B cell (primary cell): ENCODE measurements at regions not wholly inside any gene's neighbourhood (a gene's known extent, or its start where the extent isn't known, plus 50 kb on each side); places are given as distances from the start of the nearest gene placed in this dataset.

ENCODE experiments used
- ATAC-seq: fragments of 200-7000 bp; cut with Tn5 transposase; one replicate; pipeline ENCODE4 v1.10.0; 2021; ENCODE audit warnings: low read depth, mild to moderate bottlenecking, moderate number of reproducible peaks, moderate library complexity
- CTCF ChIA-PET: fragments of 350-600 bp; sonication (Branson Sonifier 250); formaldehyde crosslinking; loops from one replicate; lab custom pipeline; 2021; ENCODE audit warnings: antibody characterized with exemption, inconsistent platforms; lab: Charles Lee
- POLR2A ChIA-PET: fragments of 350-600 bp; sonication (Branson Sonifier 250); formaldehyde crosslinking; loops from one replicate; lab custom pipeline; 2021; ENCODE audit warnings: antibody characterized with exemption; lab: Charles Lee
- DNase-seq: peaks from one replicate; pipeline ENCODE4 v3.0.0; 2013
- H2AFZ ChIP-seq: 2 replicates; pipeline ENCODE4 v1.6.1; 2012; ENCODE audit warnings: mild to moderate bottlenecking, low read depth, low read length; ENCODE audit not compliant: insufficient read depth, poor library complexity, severe bottlenecking
- H3K27ac ChIP-seq, 2 donors: 1 replicate in 1 of 2; 2 replicates in 1 of 2; pipeline ENCODE4 v1.5.1; 2012 to 2013; ENCODE audit warnings: low read length in 2 of 2, mild to moderate bottlenecking in 2 of 2, moderate library complexity in 1 of 2
- H3K27me3 ChIP-seq, 4 experiments: fragments of 200-600 bp in 1 of 4; sonication (generic) in 1 of 4; replicated peaks in 1 of 4; 1 replicate in 2 of 4; 2 replicates in 2 of 4; pipeline versions ENCODE4 v1.6.1 to v1.7.0; 2013 to 2016; ENCODE audit warnings: low read length in 3 of 4, mild to moderate bottlenecking in 2 of 4, mixed read lengths in 1 of 4, moderate library complexity in 1 of 4; ENCODE audit not compliant: insufficient read depth in 4 of 4, control insufficient read depth in 3 of 4; ENCODE audit errors: control extremely low read depth in 1 of 4
- H3K36me3 ChIP-seq, 2 experiments: replicated peaks in 1 of 2; 1 replicate in 1 of 2; 2 replicates in 1 of 2; pipeline versions ENCODE4 v1.6.1 to v1.7.1; 2013; ENCODE audit warnings: low read length in 1 of 2; ENCODE audit not compliant: insufficient read depth in 2 of 2, control insufficient read depth in 1 of 2; ENCODE audit errors: control extremely low read depth in 1 of 2, extremely low read depth in 1 of 2
- H3K4me1 ChIP-seq, 2 donors: fragments of 200-600 bp in 1 of 2; sonication (generic) in 1 of 2; 1 replicate in 1 of 2; 2 replicates in 1 of 2; pipeline versions ENCODE4 v1.5.1 to v1.6.1; 2013 to 2017; ENCODE audit warnings: low read length in 2 of 2; ENCODE audit not compliant: control insufficient read depth in 2 of 2, insufficient read depth in 2 of 2
- H3K4me2 ChIP-seq: replicated peaks from 2 replicates; pipeline ENCODE3; 2012; ENCODE audit warnings: mild to moderate bottlenecking, low read depth, low read length; ENCODE audit not compliant: poor library complexity, severe bottlenecking
- H3K4me3 ChIP-seq, 5 experiments: fragments of 200-600 bp in 1 of 5; sonication (generic) in 1 of 5; 1 replicate in 3 of 5; 2 replicates in 2 of 5; pipeline versions ENCODE4 v1.5.1 to v1.7.0; 2011 to 2016; ENCODE audit warnings: low read length in 4 of 5, mild to moderate bottlenecking in 4 of 5, low read depth in 2 of 5, control low read depth in 1 of 5, moderate library complexity in 1 of 5; ENCODE audit not compliant: insufficient read depth in 1 of 5; ENCODE audit errors: control extremely low read depth in 1 of 5, extremely low read depth in 1 of 5
- H3K79me2 ChIP-seq: fragments of 200-600 bp; sonication (generic); one replicate; pipeline ENCODE4 v1.6.0; 2016; ENCODE audit warnings: low read length; ENCODE audit not compliant: control insufficient read depth, insufficient read depth
- H3K9ac ChIP-seq: fragments of 200-600 bp; sonication (generic); 2 replicates; pipeline ENCODE4 v1.6.1; 2017; ENCODE audit warnings: mild to moderate bottlenecking, low read length, moderate library complexity
- H3K9me3 ChIP-seq, 3 donors: one replicate each; pipeline versions ENCODE4 v1.6.1 to v1.7.1; 2013; ENCODE audit warnings: low read length in 2 of 3; ENCODE audit not compliant: control insufficient read depth in 2 of 3, insufficient read depth in 1 of 3; ENCODE audit errors: control extremely low read depth in 1 of 3
- H4K20me1 ChIP-seq: 2 replicates; pipeline ENCODE4 v1.6.0; 2012; ENCODE audit warnings: mild to moderate bottlenecking, low read length; ENCODE audit not compliant: insufficient read depth, control insufficient read depth, poor library complexity, severe bottlenecking
- H3K27ac Mint-ChIP-seq: one replicate; pipeline ENCODE4 v1.8.0; 2021; ENCODE audit warnings: mixed read lengths
- H3K27me3 Mint-ChIP-seq: one replicate; pipeline ENCODE4 v1.8.0; 2021; ENCODE audit warnings: mixed read lengths
- H3K4me1 Mint-ChIP-seq: one replicate; pipeline ENCODE4 v1.8.0; 2021; ENCODE audit warnings: mixed read lengths
- H3K4me3 Mint-ChIP-seq: one replicate; pipeline ENCODE4 v1.8.0; 2021; ENCODE audit warnings: mixed read lengths
- H3K9me3 Mint-ChIP-seq: one replicate; pipeline ENCODE4 v1.8.0; 2022; ENCODE audit warnings: mixed read lengths; ENCODE audit not compliant: insufficient read depth
- CTCF ChIP-seq: fragments of 200-600 bp; IDR thresholded peaks from one replicate; pipeline ENCODE4 v1.8.0; 2022; ENCODE audit warnings: antibody characterized with exemption, mild to moderate bottlenecking
- EZH2 ChIP-seq: IDR thresholded peaks from 2 replicates; pipeline ENCODE4 v1.6.1; 2012; ENCODE audit warnings: borderline replicate concordance, low read depth, mild to moderate bottlenecking, moderate library complexity, low read length; ENCODE audit not compliant: insufficient read depth, poor library complexity, severe bottlenecking
- WGBS: methylation state at CpG from one replicate; pipeline ENCODE4 v1.1.5; 2013; ENCODE audit warnings: missing lambda C conversion rate; ENCODE audit not compliant: insufficient coverage; 5-methylcytosine and 5-hydroxymethylcytosine counted together
- intact Hi-C: fragments of 100-400 bp; cut with micrococcal nuclease; formaldehyde crosslinking; loops from one replicate; pipeline ENCODE4 v1.10.0; 2022

- intact Hi-C loops: no loop called here
- Histone ChIP-seq H3K9ac (no peak overlapping the region), H3K4me3 (no peak overlapping the region), H3K4me1 (no peaks in the 10 kb centered on the region), H3K79me2 (no peaks in the 10 kb centered on the region), H3K36me3 (no peaks in the 10 kb centered on the region), H3K4me2 (no peak overlapping the region), H4K20me1 (no peaks in the 10 kb centered on the region), H3K9me3 (peaks cover 0 to 9% (median 0%) of the 10 kb centered on the region in 3 donors), H3K27me3 (no peaks in the 10 kb centered on the region), H2AFZ (no peak overlapping the region), H3K27ac (no peak overlapping the region)
- TF ChIP-seq EZH2 (no peak), CTCF (no peak)
- ATAC-seq (no peak), DNase-seq (no peak)
- no peak overlapping the region for H3K27ac Mint-ChIP-seq
- CTCF ChIA-PET: no interaction called here
- no peaks in the 10 kb centered on the region for H3K4me1 Mint-ChIP-seq
- peaks cover 3% of the 10 kb centered on the region for H3K9me3 Mint-ChIP-seq
- no peaks in the 10 kb centered on the region for H3K27me3 Mint-ChIP-seq
- no peak overlapping the region for H3K4me3 Mint-ChIP-seq
- POLR2A ChIA-PET: no interaction called here
These were observed 1121.1 kb upstream of the ADGRL3 start for GRCh38 chr4:60078984-60079383.

GRCh38 chr4:60081839-60082238 lies 1118.3 kb upstream of the ADGRL3 start:
- H3K9me3 Mint-ChIP-seq: peaks cover 3% of the 10 kb centered on the region
- H3K4me3 Mint-ChIP-seq: no peak overlapping the region
- WGBS: 50% methylated on average over 1 of the region's 2 CpGs
- ATAC-seq (no peak), DNase-seq (no peak)
- POLR2A ChIA-PET: no interaction called here
- H3K27me3 ChIP-seq: no peaks in the 10 kb centered on the region
- H3K27me3 Mint-ChIP-seq: no peaks in the 10 kb centered on the region
- H3K9ac ChIP-seq: no peak overlapping the region
- H3K4me1 Mint-ChIP-seq: no peaks in the 10 kb centered on the region
- no peaks in the 10 kb centered on the region for H3K79me2 ChIP-seq
- CTCF ChIA-PET: no interaction called here
- no peak overlapping the region for H3K4me2 ChIP-seq
- no peaks in the 10 kb centered on the region for H3K4me1 ChIP-seq
- intact Hi-C loops: no loop called here
- no peak overlapping the region for H3K27ac Mint-ChIP-seq
- H3K36me3 ChIP-seq: no peaks in the 10 kb centered on the region
- no peaks in the 10 kb centered on the region for H4K20me1 ChIP-seq
- no peak overlapping the region for H2AFZ ChIP-seq
- TF ChIP-seq EZH2 (no peak), CTCF (no peak)
- peaks cover 0 to 9% (median 0%) of the 10 kb centered on the region in 3 donors for H3K9me3 ChIP-seq
- no peak overlapping the region for H3K4me3 ChIP-seq
- H3K27ac ChIP-seq: no peak overlapping the region
